Neural cell (in vitro differentiated cells): ENCODE measurements at regions not wholly inside any gene's neighbourhood (a gene's known extent, or its start where the extent isn't known, plus 50 kb on each side); places are given as distances from the start of the nearest gene placed in this dataset.

Source experiments
- H2AFZ ChIP-seq: fragments of 200-600, 300-800 bp; sonication (generic), shearing (Covaris generic); 2 replicates; pipeline ENCODE4 v1.6.0; 2014; ENCODE audit warnings: low read depth, mild to moderate bottlenecking, antibody characterized with exemption, low read length, moderate library complexity
- H3F3A ChIP-seq: fragments of 200-600 bp; shearing (Covaris generic); 2 replicates; pipeline ENCODE4 v1.6.1; 2016; ENCODE audit warnings: mild to moderate bottlenecking, moderate library complexity, mixed read lengths, antibody characterized with exemption, low read length; ENCODE audit not compliant: insufficient read depth, poor library complexity, severe bottlenecking
- H3K27ac ChIP-seq: fragments of 200-600, 300-800 bp; sonication (generic), shearing (Covaris generic); 2 replicates; pipeline ENCODE4 v1.5.1; 2014; ENCODE audit warnings: mild to moderate bottlenecking, low read length, moderate library complexity
- H3K27me3 ChIP-seq: fragments of 300-800, 200-600 bp; sonication (generic), shearing (Covaris generic); 2 replicates; pipeline ENCODE4 v1.6.0; 2014; ENCODE audit warnings: mild to moderate bottlenecking, low read depth, low read length, moderate library complexity; ENCODE audit not compliant: insufficient read depth
- H3K36me3 ChIP-seq: fragments of 300-800, 200-600 bp; sonication (generic), shearing (Covaris generic); 2 replicates; pipeline ENCODE4 v1.5.1; 2014; ENCODE audit warnings: mild to moderate bottlenecking, antibody characterized with exemption, low read length, moderate library complexity; ENCODE audit not compliant: insufficient read depth
- H3K4me2 ChIP-seq: fragments of 300-800, 200-600 bp; sonication (generic), shearing (Covaris generic); 2 replicates; pipeline ENCODE4 v1.6.0; 2014; ENCODE audit warnings: mild to moderate bottlenecking, low read length
- H3K4me3 ChIP-seq: fragments of 300-800, 200-600 bp; sonication (generic), shearing (Covaris generic); 2 replicates; pipeline ENCODE4 v1.5.1; 2014; ENCODE audit warnings: mild to moderate bottlenecking, low read length, moderate library complexity
- H3K79me2 ChIP-seq: fragments of 200-600 bp; shearing (Covaris generic); replicated peaks from 2 replicates; pipeline ENCODE4 v1.6.0; 2014; ENCODE audit warnings: mild to moderate bottlenecking, low read length, moderate library complexity; ENCODE audit not compliant: insufficient read depth
- H3K9ac ChIP-seq: fragments of 300-800, 200-600 bp; sonication (generic), shearing (Covaris generic); 2 replicates; pipeline ENCODE4 v1.6.1; 2016; ENCODE audit warnings: mild to moderate bottlenecking, low read length, mixed read lengths
- H3K9me2 ChIP-seq: fragments of 200-600 bp; shearing (Covaris generic); 2 replicates; pipeline ENCODE4 v1.6.1; 2016; ENCODE audit warnings: mild to moderate bottlenecking, low read length, mixed read lengths; ENCODE audit not compliant: insufficient read depth
- H3K9me3 ChIP-seq: fragments of 200-600, 300-800 bp; sonication (generic), shearing (Covaris generic); 2 replicates; pipeline ENCODE4 v1.6.1; 2016; ENCODE audit warnings: mild to moderate bottlenecking, mixed run types, low read length, moderate library complexity, mixed read lengths
- H4K20me1 ChIP-seq: fragments of 200-600 bp; shearing (Covaris generic); 2 replicates; pipeline ENCODE4 v1.6.1; 2016; ENCODE audit warnings: mild to moderate bottlenecking, mixed run types; ENCODE audit not compliant: insufficient read depth
- CTCF ChIP-seq: fragments of 450-650 bp; IDR thresholded peaks from 2 replicates; pipeline ENCODE4 v1.5.1; 2014; ENCODE audit warnings: antibody characterized with exemption, mild to moderate bottlenecking, moderate library complexity; ENCODE audit not compliant: poor library complexity, severe bottlenecking
- EP300 ChIP-seq: fragments of 450-650 bp; conservative IDR thresholded peaks from 2 replicates; pipeline ENCODE4 v1.6.1; 2014; ENCODE audit warnings: antibody characterized with exemption, mild to moderate bottlenecking, moderate library complexity; ENCODE audit not compliant: poor library complexity, severe bottlenecking
- EZH2 ChIP-seq: fragments of 200-600, 300-800 bp; shearing (Covaris generic), sonication (generic); IDR thresholded peaks from 2 replicates; pipeline ENCODE4 v1.6.1; 2014; ENCODE audit warnings: antibody characterized with exemption, low read length, borderline replicate concordance, mild to moderate bottlenecking; ENCODE audit not compliant: insufficient read depth, poor library complexity, severe bottlenecking
- MXI1 ChIP-seq: fragments of 450-650 bp; conservative IDR thresholded peaks from 2 replicates; pipeline ENCODE4 v1.6.1; 2014; ENCODE audit warnings: antibody characterized with exemption, mild to moderate bottlenecking; ENCODE audit not compliant: poor library complexity, severe bottlenecking
- POLR2AphosphoS5 ChIP-seq: IDR thresholded peaks from 2 replicates; pipeline ENCODE4 v1.6.1; 2012
- RAD21 ChIP-seq: fragments of 450-650 bp; conservative IDR thresholded peaks from 2 replicates; pipeline ENCODE4 v1.6.1; 2014; ENCODE audit warnings: antibody characterized with exemption, mild to moderate bottlenecking, moderate library complexity
- REST ChIP-seq: IDR thresholded peaks from 2 replicates; pipeline ENCODE4 v1.6.1; 2012; ENCODE audit warnings: borderline replicate concordance
- SMC3 ChIP-seq: fragments of 450-650 bp; conservative IDR thresholded peaks from 2 replicates; pipeline ENCODE4 v1.6.1; 2014; ENCODE audit warnings: antibody characterized with exemption, mild to moderate bottlenecking, moderate library complexity; ENCODE audit not compliant: poor library complexity
- TAF1 ChIP-seq: IDR thresholded peaks from 2 replicates; pipeline ENCODE4 v1.6.1; 2012; ENCODE audit warnings: low read depth

GRCh38 chr4:180483036-180483435, 1760.2 kb upstream of the TENM3 start:
- Histone ChIP-seq H2AFZ (no peak overlapping the region), H3K79me2 (no peaks in the 10 kb centered on the region), H3K36me3 (no peaks in the 10 kb centered on the region), H3K27me3 (no peaks in the 10 kb centered on the region), H3K27ac (no peak overlapping the region), H3K4me2 (no peak overlapping the region), H3K9ac (no peak overlapping the region), H3K4me3 (no peak overlapping the region), H3K9me2 (no peaks in the 10 kb centered on the region), H4K20me1 (no peaks in the 10 kb centered on the region), H3K9me3 (no peaks in the 10 kb centered on the region), H3F3A (no peaks in the 10 kb centered on the region)
- no peak for TF ChIP-seq TAF1
- no peak for TF ChIP-seq RAD21
- TF ChIP-seq REST = no peak
- TF ChIP-seq EP300 = no peak
- TF ChIP-seq SMC3 = no peak
- TF ChIP-seq POLR2AphosphoS5 = no peak
- no peak for TF ChIP-seq EZH2
- TF ChIP-seq MXI1 = no peak
- no peak for TF ChIP-seq CTCF

GRCh38 chr4:180485407-180485806, 1757.8 kb upstream of the TENM3 start:
- H3K27me3 ChIP-seq = no peaks in the 10 kb centered on the region
- no peaks in the 10 kb centered on the region for H3K79me2 ChIP-seq
- H3K27ac ChIP-seq = no peak overlapping the region
- no peak overlapping the region for H3K4me2 ChIP-seq
- no peak overlapping the region for H3K4me3 ChIP-seq
- no peak overlapping the region for H3K9ac ChIP-seq
- H3K9me2 ChIP-seq = no peaks in the 10 kb centered on the region
- H3K36me3 ChIP-seq = no peaks in the 10 kb centered on the region
- H3F3A ChIP-seq = no peaks in the 10 kb centered on the region
- TF ChIP-seq TAF1 (no peak), RAD21 (no peak), CTCF (no peak), EZH2 (no peak), REST (no peak), SMC3 (no peak), EP300 (no peak), MXI1 (no peak), POLR2AphosphoS5 (no peak)
- H3K9me3 ChIP-seq = no peaks in the 10 kb centered on the region
- no peaks in the 10 kb centered on the region for H4K20me1 ChIP-seq
- no peak overlapping the region for H2AFZ ChIP-seq
